Hematopoietic multipotent progenitor cell treated with erythropoietin and hydrocortisone succinate and interleukin-3 and kit ligand, for 6 days (in vitro differentiated cells): ENCODE measurements at regions not wholly inside any gene's neighbourhood (a gene's known extent, or its start where the extent isn't known, plus 50 kb on each side); places are given as distances from the start of the nearest gene placed in this dataset.

ENCODE experiments used
- DNase-seq: peaks from one replicate; pipeline ENCODE4 v3.0.0-alpha.2; 2015

- no peak for DNase-seq
Measured at GRCh38 chr18:25423760-25424159, 71.8 kb upstream of the ZNF521 start.

GRCh38 chr18:25423267-25423666 is 71.3 kb upstream of the ZNF521 start:
- no peak for DNase-seq

GRCh38 chr18:25422230-25422629 is 70.3 kb upstream of the ZNF521 start:
- no peak for DNase-seq

GRCh38 chr18:25420077-25420825 is 68.3 kb upstream of the ZNF521 start:
- no peak for DNase-seq

- DNase-seq: no peak
Measured at GRCh38 chr18:25416374-25416773, 64.4 kb upstream of the ZNF521 start.

- no peak for DNase-seq
Measured at GRCh38 chr18:25409971-25410370, 58.0 kb upstream of the ZNF521 start.

- DNase-seq: no peak
Measured at GRCh38 chr18:25408293-25408692, 56.3 kb upstream of the ZNF521 start.
